ENCODE measurements at regions not wholly inside any gene's neighbourhood (a gene's known extent, or its start where the extent isn't known, plus 50 kb on each side); places are given as distances from the start of the nearest gene placed in this dataset.

GRCh38 chr4:111266937-111267336 lies 644.1 kb upstream of the PITX2 start:
- H3F3A ChIP-seq (ENCODE audit: insufficient read depth, low read length): no peaks in the 10 kb centered on the region; the same call in 1 of the 2 replicates
- H3K9me3 ChIP-seq (replicated peaks; ENCODE audit: insufficient read depth, low read length): no peaks in the 10 kb centered on the region
- peaks cover 31% of the 10 kb centered on the region for H3K4me1 ChIP-seq (ENCODE audit: low read length)
- H3K79me2 ChIP-seq (ENCODE audit: low read length): no peaks in the 10 kb centered on the region
- no peak overlapping the region for H2AFZ ChIP-seq (ENCODE audit: low read length)
- TF ChIP-seq EZH2 (optimal IDR thresholded peaks at IDR 0.05; ENCODE audit: low read depth, low read length) (no peak), EZH2phosphoT487 (IDR thresholded peaks at IDR 0.05; ENCODE audit: low read length) (no peak), CTCF (IDR thresholded peaks at IDR 0.05; ENCODE audit: low read length) (no peak)
- no peaks in the 10 kb centered on the region for H3K36me3 ChIP-seq (replicated peaks; ENCODE audit: insufficient read depth, low read length)
- H3K9ac ChIP-seq (ENCODE audit: low read length): no peak overlapping the region
- H3K4me2 ChIP-seq (ENCODE audit: low read depth, low read length): 0 out of 2 replicates have a peak overlapping the region, but pooled peaks have one; percentile 1
- H4K20me1 ChIP-seq (ENCODE audit: insufficient read depth, low read length): no peaks in the 10 kb centered on the region
- H3K27me3 ChIP-seq (replicated peaks; ENCODE audit: insufficient read depth, low read length): no peaks in the 10 kb centered on the region
- no peaks in the 10 kb centered on the region for H3K9me2 ChIP-seq (replicated peaks; ENCODE audit: insufficient read depth, low read length)
- no peak for DNase-seq
- no peak overlapping the region for H3K4me3 ChIP-seq (ENCODE audit: low read length)
- H3K27ac ChIP-seq (ENCODE audit: low read length): no peak overlapping the region

GRCh38 chr4:111267786-111268185 lies 644.9 kb upstream of the PITX2 start:
- Histone ChIP-seq H3K9me3 (replicated peaks; ENCODE audit: insufficient read depth, low read length) (no peaks in the 10 kb centered on the region), H3F3A (ENCODE audit: insufficient read depth, low read length) (no peaks in the 10 kb centered on the region; the same call in 1 of the 2 replicates), H3K4me1 (ENCODE audit: low read length) (peaks cover 36% of the 10 kb centered on the region), H3K27me3 (replicated peaks; ENCODE audit: insufficient read depth, low read length) (no peaks in the 10 kb centered on the region), H3K9me2 (replicated peaks; ENCODE audit: insufficient read depth, low read length) (no peaks in the 10 kb centered on the region), H3K36me3 (replicated peaks; ENCODE audit: insufficient read depth, low read length) (no peaks in the 10 kb centered on the region), H3K4me2 (ENCODE audit: low read depth, low read length) (no peak overlapping the region), H3K79me2 (ENCODE audit: low read length) (no peaks in the 10 kb centered on the region), H2AFZ (ENCODE audit: low read length) (no peak overlapping the region), H4K20me1 (ENCODE audit: insufficient read depth, low read length) (no peaks in the 10 kb centered on the region), H3K9ac (ENCODE audit: low read length) (no peak overlapping the region), H3K27ac (ENCODE audit: low read length) (no peak overlapping the region), H3K4me3 (ENCODE audit: low read length) (no peak overlapping the region)
- no peak for TF ChIP-seq CTCF (IDR thresholded peaks at IDR 0.05; ENCODE audit: low read length)
- TF ChIP-seq EZH2 (optimal IDR thresholded peaks at IDR 0.05; ENCODE audit: low read depth, low read length): no peak
- no peak for TF ChIP-seq EZH2phosphoT487 (IDR thresholded peaks at IDR 0.05; ENCODE audit: low read length)
- no peak for DNase-seq

GRCh38 chr4:111268769-111269414 lies 646.0 kb upstream of the PITX2 start:
- H3K27ac ChIP-seq (ENCODE audit: low read length): no peak overlapping the region
- H3K9me3 ChIP-seq (replicated peaks; ENCODE audit: insufficient read depth, low read length): no peaks in the 10 kb centered on the region
- H3K4me3 ChIP-seq (ENCODE audit: low read length): no peak overlapping the region
- no peaks in the 10 kb centered on the region; the same call in 1 of the 2 replicates for H3F3A ChIP-seq (ENCODE audit: insufficient read depth, low read length)
- H2AFZ ChIP-seq (ENCODE audit: low read length): no peak overlapping the region
- TF ChIP-seq EZH2 (optimal IDR thresholded peaks at IDR 0.05; ENCODE audit: low read depth, low read length) (no peak), EZH2phosphoT487 (IDR thresholded peaks at IDR 0.05; ENCODE audit: low read length) (no peak), CTCF (IDR thresholded peaks at IDR 0.05; ENCODE audit: low read length) (no peak)
- H4K20me1 ChIP-seq (ENCODE audit: insufficient read depth, low read length): no peaks in the 10 kb centered on the region
- H3K79me2 ChIP-seq (ENCODE audit: low read length): no peaks in the 10 kb centered on the region
- no peaks in the 10 kb centered on the region for H3K9me2 ChIP-seq (replicated peaks; ENCODE audit: insufficient read depth, low read length)
- DNase-seq: peak; percentile 68
- no peaks in the 10 kb centered on the region for H3K36me3 ChIP-seq (replicated peaks; ENCODE audit: insufficient read depth, low read length)
- no peaks in the 10 kb centered on the region for H3K27me3 ChIP-seq (replicated peaks; ENCODE audit: insufficient read depth, low read length)
- peaks cover 37% of the 10 kb centered on the region for H3K4me1 ChIP-seq (ENCODE audit: low read length)
- H3K9ac ChIP-seq (ENCODE audit: low read length): no peak overlapping the region
- 0 out of 2 replicates have a peak overlapping the region, but pooled peaks have one; percentile 28 for H3K4me2 ChIP-seq (ENCODE audit: low read depth, low read length)

Data from MM.1S (cell line).